ENCODE measurements at regions not wholly inside any gene's neighbourhood (a gene's known extent, or its start where the extent isn't known, plus 50 kb on each side); places are given as distances from the start of the nearest gene placed in this dataset.

DNA sequence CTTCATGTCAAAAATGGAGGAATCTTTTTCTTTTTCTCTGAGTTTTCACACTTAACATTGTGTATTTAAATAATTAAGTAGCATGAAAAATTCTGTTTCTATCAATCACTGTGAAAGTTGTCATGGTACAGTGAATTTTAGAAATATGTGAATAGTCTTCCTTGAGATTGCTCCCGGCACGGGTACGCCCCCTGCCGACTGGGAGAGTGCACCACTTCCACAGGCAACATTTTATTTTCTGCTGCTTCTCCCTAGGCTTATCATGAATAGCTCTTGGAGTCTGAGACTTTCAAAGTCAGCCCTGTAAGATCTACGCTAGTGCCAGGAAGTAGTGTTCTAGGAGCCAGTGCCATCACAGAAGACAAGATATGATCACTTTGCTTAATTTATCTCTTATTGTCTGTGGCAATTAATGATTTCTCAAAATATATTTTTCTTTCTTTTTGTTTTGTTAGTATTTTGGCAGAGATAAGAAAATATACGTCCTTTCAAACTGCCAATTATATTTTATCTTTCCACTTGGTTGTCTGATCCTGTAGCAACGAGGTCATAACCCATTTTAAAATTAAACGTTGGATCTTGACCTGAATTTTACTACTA, 763.8 kb upstream of the AADAT start:
- TF ChIP-seq, protein P1, sequence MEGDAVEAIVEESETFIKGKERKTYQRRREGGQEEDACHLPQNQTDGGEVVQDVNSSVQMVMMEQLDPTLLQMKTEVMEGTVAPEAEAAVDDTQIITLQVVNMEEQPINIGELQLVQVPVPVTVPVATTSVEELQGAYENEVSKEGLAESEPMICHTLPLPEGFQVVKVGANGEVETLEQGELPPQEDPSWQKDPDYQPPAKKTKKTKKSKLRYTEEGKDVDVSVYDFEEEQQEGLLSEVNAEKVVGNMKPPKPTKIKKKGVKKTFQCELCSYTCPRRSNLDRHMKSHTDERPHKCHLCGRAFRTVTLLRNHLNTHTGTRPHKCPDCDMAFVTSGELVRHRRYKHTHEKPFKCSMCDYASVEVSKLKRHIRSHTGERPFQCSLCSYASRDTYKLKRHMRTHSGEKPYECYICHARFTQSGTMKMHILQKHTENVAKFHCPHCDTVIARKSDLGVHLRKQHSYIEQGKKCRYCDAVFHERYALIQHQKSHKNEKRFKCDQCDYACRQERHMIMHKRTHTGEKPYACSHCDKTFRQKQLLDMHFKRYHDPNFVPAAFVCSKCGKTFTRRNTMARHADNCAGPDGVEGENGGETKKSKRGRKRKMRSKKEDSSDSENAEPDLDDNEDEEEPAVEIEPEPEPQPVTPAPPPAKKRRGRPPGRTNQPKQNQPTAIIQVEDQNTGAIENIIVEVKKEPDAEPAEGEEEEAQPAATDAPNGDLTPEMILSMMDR (conservative IDR thresholded peaks at IDR 0.05): peak; percentile 98
- H3K27ac ChIP-seq: no peak overlapping the region

DNA sequence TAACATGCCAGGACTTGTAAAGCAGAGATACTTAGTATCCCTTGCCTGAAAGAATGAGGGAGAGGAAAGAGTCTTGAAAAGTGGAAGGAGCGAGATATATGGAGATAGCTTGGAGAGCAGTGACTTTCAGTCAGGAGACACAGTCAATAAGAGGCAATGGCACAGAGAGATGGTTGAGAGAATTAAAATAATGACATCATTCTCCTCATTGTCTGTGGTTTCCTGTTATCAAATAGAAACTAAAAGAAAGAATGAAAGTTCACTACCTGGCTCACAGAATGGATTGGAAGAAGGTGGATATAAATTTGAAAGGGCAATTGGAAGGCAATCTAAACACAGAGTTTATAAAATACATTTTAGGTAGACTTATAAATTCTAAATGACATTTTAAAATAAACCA, 760.2 kb upstream of the AADAT start:
- no peak overlapping the region for H3K27ac ChIP-seq
- TF ChIP-seq, protein P1 (conservative IDR thresholded peaks at IDR 0.05): no peak

DNA sequence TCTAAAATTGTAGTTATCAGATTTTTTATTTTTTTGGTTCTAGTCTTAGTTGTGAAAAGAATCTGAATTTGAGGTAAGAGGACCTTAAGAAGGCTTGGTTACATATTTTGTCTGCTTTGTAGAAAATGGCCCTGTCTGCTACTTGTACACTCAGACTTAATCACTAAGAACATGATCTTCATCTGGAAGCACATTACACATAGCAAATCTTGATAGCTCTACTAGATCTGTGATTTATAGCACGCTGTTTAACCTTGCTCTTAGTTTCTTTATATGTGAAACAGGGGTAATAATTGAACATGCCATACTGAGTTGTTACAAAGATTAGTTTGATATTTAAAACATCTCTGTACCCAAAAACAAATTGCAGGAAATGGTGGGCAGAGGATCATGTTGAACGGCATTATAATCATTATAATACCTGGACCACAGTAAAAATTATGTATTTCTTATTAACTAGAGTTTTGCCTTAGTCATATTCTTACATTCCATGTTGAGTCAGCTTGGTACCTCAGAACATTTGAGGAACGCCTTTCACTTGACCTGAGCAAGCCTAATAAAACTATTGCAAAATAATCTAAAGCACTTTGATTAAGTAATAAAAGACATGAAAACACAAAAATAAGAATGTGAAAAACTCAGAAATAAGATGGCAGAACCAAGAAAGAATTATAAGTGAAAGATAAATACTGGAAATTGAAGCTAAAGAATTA, 738.0 kb upstream of the AADAT start:
- TF ChIP-seq, protein P1 (conservative IDR thresholded peaks at IDR 0.05): no peak
- H3K27ac ChIP-seq: no peak overlapping the region

DNA sequence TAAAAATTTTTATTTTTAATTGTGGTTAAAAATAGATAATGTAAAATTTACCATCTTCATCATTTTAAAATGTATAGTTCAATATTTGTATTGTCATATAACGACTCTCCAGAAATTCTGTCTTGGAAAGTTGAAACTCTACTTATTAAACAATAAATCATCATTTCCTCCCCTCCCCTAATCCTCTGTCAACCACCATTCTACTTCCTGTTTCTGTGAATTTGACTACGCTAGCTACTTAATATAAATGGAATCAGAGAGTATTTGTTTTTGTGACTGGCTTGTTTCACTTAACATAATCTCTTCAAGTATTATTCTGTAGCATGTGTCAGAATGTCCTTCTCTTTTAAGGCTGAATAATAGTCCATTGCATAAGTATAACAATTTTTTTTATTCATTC, 729.0 kb upstream of the AADAT start:
- no peak overlapping the region for H3K27ac ChIP-seq
- TF ChIP-seq, protein P1 (conservative IDR thresholded peaks at IDR 0.05): no peak

DNA sequence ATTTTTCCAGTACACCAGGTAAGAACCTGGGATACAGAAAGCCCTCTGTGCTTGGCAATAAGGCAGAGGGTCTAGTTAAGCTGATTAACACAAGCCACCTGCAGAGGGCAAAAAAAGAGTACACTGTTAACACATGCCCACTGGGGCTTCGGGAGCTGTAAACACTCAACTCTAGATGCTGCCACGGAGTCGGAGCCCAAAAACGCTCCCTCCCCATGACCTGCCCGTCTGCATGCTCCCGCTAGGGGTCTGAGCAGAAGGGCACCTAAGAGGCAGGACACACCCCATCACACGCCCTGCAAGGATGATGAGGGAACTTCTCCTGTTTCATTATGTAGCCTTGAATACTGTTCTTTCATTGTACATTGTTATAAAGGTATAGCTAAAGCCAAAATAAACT, 715.6 kb upstream of the AADAT start:
- TF ChIP-seq, protein P1 (conservative IDR thresholded peaks at IDR 0.05): no peak; the same call in 1 of the 2 replicates
- H3K27ac ChIP-seq: no peak overlapping the region

DNA sequence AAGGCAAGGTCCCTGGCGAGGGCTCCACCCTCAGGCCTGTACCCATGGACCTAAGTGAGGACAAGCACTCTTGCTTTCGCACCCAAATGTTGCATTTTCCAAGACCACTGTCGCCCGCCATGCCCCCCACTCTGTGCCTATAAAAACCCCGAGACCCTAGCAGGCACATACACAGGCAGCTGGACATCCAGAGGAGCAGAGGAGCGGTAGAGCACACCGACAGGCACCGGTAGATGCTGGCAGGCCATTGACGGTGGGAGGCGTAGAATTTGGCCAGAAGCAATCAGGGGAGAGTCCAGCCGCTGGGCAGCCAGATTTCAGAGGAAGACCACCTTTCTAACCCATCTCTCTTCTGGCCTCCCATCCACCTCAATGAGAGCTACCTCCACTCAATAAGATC, 715.2 kb upstream of the AADAT start:
- no peak overlapping the region for H3K27ac ChIP-seq
- TF ChIP-seq, protein P1 (conservative IDR thresholded peaks at IDR 0.05): no peak

DNA sequence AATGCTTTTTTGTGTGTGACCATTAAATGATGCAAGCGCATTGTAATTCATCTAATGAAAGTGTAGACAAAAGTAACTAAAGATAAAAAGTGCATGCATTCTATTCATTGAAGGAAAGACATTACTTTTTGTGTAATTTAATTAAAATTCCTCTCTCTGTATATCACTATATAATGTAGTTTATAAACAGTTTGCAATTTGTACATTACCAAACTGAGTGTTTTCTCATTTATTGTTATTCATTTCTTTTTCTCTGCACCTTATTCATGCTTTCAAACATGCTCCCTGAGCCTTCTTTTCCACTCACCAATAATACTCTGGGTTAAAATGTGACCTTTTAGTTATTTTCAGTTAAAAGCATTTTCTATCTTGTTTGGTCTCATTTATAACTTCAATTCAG, 713.7 kb upstream of the AADAT start:
- no peak overlapping the region for H3K27ac ChIP-seq
- TF ChIP-seq, protein P1 (conservative IDR thresholded peaks at IDR 0.05): no peak
